ENCODE measurements at regions not wholly inside any gene's neighbourhood (a gene's known extent, or its start where the extent isn't known, plus 50 kb on each side); places are given as distances from the start of the nearest gene placed in this dataset.

- no peak overlapping the region for H3K4me3 ChIP-seq
- peaks cover 0 to 10% (median 2%) of the 10 kb centered on the region in 4 donors for H3K4me1 ChIP-seq
- no peaks in the 10 kb centered on the region for H3K36me3 ChIP-seq
- peaks cover 0 to 5% (median 2%) of the 10 kb centered on the region in 4 donors for H3K9me3 ChIP-seq
- no peak for DNase-seq
- no peak overlapping the region for H3K27ac ChIP-seq
- 66 to 76% (median 69%) methylated on average over 2 of the region's 2 CpGs for WGBS, 5 donors
- intact Hi-C loops (cut with DNase I; ENCODE audit: low total_unique reads) = no loop called here
- no peaks in the 10 kb centered on the region for H3K27me3 ChIP-seq
- TF ChIP-seq CTCF (IDR thresholded peaks at IDR 0.05) (no peak), POLR2A (IDR thresholded peaks at IDR 0.05) (no peak), POLR2AphosphoS5 (IDR thresholded peaks at IDR 0.05) (no peak), EP300 (IDR thresholded peaks at IDR 0.05) (no peak)
These were observed 691.0 kb upstream of the SGCG start for GRCh38 chr13:22489771-22490170.

GRCh38 chr13:22495819-22496218, 685.0 kb upstream of the SGCG start:
- no peak for TF ChIP-seq EP300 (IDR thresholded peaks at IDR 0.05)
- TF ChIP-seq POLR2AphosphoS5 (IDR thresholded peaks at IDR 0.05) = no peak
- TF ChIP-seq CTCF (IDR thresholded peaks at IDR 0.05) = no peak

GRCh38 chr13:22496803-22497508, 683.8 kb upstream of the SGCG start:
- no peaks in the 10 kb centered on the region for H3K36me3 ChIP-seq
- H3K9me3 ChIP-seq = peaks cover 0 to 5% (median 2%) of the 10 kb centered on the region in 4 donors
- DNase-seq = no peak
- no peaks in the 10 kb centered on the region for H3K4me1 ChIP-seq
- 86 to 91% (median 88%) methylated on average over 17 of the region's 17 CpGs for WGBS, 5 donors
- intact Hi-C loops (cut with DNase I; ENCODE audit: low total_unique reads) = no loop called here
- no peak overlapping the region for H3K27ac ChIP-seq
- H3K4me3 ChIP-seq = no peak overlapping the region
- peaks cover 0 to 6% (median 0%) of the 10 kb centered on the region in 3 donors for H3K27me3 ChIP-seq
- TF ChIP-seq POLR2AphosphoS5 (IDR thresholded peaks at IDR 0.05) (no peak), POLR2A (IDR thresholded peaks at IDR 0.05) (no peak), EP300 (IDR thresholded peaks at IDR 0.05) (no peak), CTCF (IDR thresholded peaks at IDR 0.05) (no peak)

More at GRCh38 chr13:22495819-22496218, 685.0 kb upstream of the SGCG start:
- peaks cover 0 to 6% (median 0%) of the 10 kb centered on the region in 3 donors for H3K27me3 ChIP-seq
- H3K36me3 ChIP-seq = no peaks in the 10 kb centered on the region
- WGBS, 5 donors = 87 to 97% (median 91%) methylated on average over 4 of the region's 4 CpGs
- H3K27ac ChIP-seq = no peak overlapping the region
- no peak overlapping the region for H3K4me3 ChIP-seq
- H3K4me1 ChIP-seq = no peaks in the 10 kb centered on the region
- DNase-seq = no peak
- peaks cover 0 to 5% (median 2%) of the 10 kb centered on the region in 4 donors for H3K9me3 ChIP-seq
- intact Hi-C loops (cut with DNase I; ENCODE audit: low total_unique reads) = no loop called here

GRCh38 chr13:22497991-22498780, 682.6 kb upstream of the SGCG start:
- WGBS, 5 donors = 44 to 64% (median 56%) methylated on average over 16 of the region's 16 CpGs
- peak in 1 of 2 donors; percentile 28 for DNase-seq
- Histone ChIP-seq H3K27me3 (peaks cover 0 to 6% (median 0%) of the 10 kb centered on the region in 3 donors), H3K4me1 (no peaks in the 10 kb centered on the region), H3K36me3 (no peaks in the 10 kb centered on the region), H3K27ac (no peak overlapping the region), H3K9me3 (peaks cover 0 to 5% (median 2%) of the 10 kb centered on the region in 4 donors), H3K4me3 (no peak overlapping the region)
- intact Hi-C loops (cut with DNase I; ENCODE audit: low total_unique reads) = no loop called here
- no peak for TF ChIP-seq POLR2A (IDR thresholded peaks at IDR 0.05)
- TF ChIP-seq CTCF (IDR thresholded peaks at IDR 0.05) = no peak
- TF ChIP-seq EP300 (IDR thresholded peaks at IDR 0.05) = no peak
- no peak for TF ChIP-seq POLR2AphosphoS5 (IDR thresholded peaks at IDR 0.05)
